Activated CD8-positive, alpha-beta memory T cell treated with anti-CD3 and anti-CD28 coated beads for 48 hours (primary cell): ENCODE measurements at regions not wholly inside any gene's neighbourhood (a gene's known extent, or its start where the extent isn't known, plus 50 kb on each side); places are given as distances from the start of the nearest gene placed in this dataset.

Experiments
- DNase-seq, 3 experiments: peaks; one replicate each; pipeline ENCODE4 v3.0.0-alpha.2; 2020; ENCODE audit warnings: low read depth in 2 of 3, low spot score in 2 of 3

DNA sequence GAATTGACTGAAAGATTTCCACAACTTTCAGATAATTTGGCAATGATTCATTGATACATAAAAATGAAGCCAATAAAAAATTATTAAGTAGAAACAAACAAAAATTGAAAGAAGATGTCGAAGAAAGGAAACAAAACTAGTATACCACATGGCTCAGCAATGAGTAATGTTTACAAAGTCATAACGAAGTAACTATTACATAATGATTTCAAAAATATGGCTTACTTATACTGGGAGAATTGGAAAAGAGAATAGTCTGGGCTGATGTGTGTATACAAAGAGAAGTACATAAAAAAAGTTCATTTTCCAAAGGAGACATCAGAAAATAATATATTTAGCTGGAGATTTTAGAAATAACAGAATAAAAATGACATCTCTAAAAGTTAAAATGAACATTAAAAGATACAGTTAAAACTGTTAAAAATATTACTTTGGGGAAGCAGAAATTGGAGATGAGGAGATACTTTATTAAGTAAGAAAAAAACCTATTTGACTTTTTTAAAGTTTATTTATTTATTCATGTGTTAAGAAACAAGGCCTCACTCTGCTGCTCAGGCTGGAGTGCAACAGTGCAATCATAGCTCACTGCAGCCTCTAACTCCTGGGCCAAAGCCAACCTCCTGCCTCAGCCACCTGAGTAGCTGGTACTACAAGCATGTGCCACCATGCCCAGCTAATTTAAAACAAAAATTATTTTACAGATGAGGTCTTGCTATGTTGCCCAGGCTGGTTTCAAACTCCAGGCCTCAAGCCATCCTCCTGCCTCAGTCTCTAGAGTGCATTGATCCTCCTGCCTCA, 409.7 kb upstream of the PIK3C3 start:
- no peak for DNase-seq

DNA sequence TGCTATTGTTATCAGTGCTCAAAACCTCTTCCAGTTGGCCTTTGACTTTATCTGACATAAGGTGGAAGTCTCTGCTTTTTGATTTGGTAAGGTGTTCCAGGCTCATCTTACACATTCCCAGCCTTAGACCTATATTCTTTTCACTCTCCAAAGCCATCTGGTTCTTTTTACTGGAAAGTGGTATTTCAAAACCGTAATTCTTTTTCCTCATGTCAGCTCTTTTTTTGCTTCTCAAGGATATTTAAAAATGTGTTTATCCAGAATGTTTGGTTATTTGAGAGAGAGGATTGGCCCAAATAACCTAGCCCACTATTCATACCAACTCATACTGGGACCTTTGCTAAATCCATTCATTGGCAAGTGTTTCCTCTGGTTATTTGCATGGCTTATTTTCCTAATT, 411.2 kb upstream of the PIK3C3 start:
- no peak for DNase-seq

DNA sequence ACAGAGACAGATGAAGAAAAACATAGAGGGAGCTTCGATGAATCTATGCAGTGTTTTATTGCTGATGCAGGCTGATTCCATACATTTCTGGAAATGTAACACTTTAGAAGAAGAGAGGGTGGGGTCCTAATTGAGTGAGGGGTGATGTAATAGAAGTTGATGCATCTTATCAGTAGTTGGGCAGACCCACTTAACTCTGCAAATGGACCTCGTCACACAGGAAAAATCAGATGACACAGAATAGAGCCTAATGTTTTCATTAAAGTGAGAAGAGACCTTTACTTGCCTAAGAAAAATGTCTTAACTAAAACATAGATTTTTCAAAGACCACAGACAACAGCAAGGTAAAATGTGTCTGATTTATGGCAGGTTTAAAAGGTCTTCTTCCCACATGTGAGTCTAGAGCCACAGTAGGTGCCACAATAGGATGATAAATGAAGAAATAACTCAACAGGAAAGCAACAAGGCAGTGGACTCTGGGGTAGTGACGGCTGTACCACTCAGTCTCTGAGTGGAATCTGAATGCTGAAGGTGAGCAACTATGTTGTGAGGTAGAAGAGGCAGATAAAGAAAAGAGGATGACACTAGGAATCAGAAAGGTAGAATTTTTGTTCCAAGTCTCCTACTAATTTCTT, 414.7 kb upstream of the PIK3C3 start:
- DNase-seq, result no peak

DNA sequence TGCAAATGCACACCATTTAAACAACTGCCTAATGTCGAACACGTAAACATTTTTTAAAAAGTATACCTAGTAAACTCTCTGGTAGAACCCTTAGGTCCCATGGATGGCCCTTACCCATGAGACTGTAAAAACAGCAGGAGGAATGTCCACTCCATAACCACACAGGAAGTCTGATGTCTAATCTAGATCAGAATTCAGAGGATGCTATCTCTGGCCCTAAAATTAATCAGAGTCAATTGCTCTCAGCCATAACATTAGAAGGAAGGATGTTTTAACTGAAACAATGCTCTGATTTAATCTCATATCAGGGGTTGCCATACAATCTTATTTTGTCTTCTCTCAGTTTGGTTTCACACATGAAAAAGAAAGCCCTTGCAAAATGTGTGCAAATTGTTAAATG, 416.3 kb upstream of the PIK3C3 start:
- no peak for DNase-seq

DNA sequence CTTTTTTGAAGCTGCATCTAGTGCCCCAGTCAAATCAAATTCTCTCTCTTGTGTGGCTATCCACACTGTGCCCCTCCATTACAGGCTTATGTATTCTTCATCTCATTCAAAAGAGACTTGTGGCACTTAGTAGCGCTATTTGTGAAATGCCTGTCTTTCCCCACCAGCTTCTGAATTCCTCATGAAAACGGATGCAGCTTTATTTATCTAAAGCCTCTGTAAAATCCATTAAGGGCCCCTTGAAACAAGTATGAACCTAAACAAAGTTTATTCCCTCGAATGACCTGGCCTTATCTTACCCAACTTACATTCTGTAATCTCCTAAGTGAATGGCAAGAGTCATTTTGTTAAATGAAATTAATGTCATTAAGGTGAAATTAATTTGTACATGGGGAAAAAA, 417.4 kb upstream of the PIK3C3 start:
- DNase-seq, result no peak

DNA sequence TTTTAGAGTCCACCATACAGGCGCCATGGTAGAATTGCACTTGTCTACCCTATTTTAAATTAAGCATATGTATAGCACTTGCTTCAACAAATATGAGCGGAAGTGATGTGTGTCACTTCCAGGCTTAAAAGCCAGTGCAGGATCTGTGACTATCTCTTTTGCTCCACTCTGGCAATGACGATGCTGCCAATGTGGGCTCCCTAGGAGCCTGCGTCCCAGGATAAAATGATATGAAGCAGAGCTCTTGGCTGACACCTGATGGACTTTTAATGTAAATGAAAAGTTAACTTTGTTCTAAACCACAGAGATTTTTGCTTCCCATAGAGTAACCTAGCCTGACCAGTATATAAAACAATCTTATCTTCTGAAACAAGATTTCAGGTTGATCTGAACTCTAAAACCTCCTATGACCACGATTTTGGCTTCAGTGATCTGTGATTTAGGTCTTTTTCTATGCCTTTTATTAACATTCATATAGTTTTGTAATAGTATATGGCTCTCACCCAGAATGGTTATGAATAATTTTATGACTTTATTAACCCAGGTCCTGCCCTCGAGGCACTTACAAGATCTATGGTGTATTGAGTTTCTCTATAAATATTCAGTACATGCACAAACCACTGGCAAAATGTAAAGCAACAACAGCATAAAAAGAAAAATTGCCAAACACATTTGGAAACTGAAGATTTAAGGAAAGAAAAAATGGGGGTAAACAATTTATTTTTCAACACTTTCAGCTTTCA, 422.5 kb upstream of the PIK3C3 start:
- no peak for DNase-seq

DNA sequence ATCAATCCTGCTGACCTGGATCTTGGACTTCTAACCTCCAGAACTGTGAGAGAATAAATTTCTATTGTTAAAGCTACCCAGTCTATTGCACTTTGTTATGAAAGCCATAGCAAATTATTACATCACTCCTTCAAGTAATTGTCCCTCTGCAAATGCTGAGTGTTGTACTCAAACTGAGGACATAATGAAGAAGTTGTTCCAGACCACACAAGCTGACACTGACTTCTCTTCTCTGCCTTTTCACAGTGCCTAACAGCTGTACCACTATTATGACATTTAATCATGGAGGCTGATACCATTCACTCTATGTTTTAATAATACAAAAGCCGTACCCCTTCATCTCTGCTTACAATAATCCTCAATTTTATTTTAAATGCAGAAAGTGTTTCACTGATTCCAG, 424.1 kb upstream of the PIK3C3 start:
- DNase-seq, result no peak

DNA sequence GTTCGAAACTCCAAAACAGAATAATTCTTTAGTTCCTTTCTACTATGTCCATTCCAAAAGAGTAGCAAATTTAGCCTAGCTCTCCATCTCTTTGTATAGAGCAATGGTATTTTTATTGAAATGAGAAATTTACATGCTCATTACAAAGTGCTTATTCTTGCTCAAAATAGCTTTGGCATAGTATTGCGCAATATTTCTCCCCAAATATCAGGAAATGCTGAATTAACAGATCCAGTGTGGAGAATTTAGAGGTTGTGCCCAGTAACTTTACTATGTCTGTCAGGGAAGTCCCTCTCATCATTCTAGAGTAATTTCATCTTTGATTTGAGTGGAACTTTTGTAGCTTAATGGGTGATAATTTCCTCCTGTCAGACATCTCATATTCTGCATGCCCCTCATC, 425.9 kb upstream of the PIK3C3 start:
- no peak for DNase-seq

DNA sequence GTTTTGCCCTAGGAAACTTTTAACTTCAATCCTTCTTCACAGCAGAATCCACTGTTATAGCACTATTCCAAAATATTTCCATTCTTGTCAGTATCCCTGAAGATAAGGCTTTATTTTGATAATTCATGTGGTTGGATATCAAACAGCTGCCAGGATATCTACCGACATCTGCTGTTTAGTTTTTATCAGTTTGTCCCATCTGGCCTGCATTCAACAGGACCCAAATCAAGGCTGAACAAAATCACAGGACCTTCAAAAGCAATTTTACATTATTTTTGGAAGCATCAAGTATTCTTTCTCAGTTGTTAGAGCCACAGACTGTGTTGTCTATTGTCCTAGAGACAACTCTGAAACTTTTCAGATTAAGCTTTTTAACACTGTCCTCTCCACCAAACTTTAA, 429.0 kb upstream of the PIK3C3 start:
- DNase-seq, result no peak

DNA sequence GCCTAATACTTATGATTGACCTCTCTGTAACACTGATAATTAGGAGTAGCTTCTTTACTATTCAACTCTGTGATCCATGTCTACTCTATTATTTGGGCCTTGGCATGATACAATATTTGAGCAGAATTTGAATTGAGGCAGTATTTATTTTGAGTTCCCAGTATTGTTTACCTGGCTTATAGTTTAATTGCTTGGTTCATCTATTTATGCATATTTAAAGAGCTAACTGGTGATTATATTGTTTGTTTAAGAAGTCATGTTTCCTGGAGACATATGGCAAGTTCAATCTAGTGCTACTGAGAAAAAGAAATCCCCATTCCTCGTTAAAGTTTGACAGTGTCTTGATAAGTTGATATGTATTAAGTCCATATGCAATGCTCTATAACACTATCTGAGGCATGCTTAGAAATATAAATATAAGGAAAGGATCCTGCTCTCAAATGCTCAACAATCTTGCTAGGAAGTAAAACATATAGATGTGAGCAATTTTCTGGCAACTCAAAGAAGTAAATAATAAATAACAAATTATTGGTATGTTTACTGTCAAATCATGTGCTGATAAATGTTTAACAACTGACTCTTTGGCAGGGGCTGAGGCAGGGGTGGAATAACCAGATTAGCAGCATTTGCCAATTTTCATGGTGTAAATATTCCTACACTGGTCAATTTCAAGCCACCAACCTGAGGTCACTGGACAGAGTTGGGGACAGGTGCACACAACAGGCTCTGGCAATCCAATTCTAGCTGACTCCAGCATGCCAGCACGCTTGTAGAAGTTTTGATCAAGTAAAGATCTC, 430.2 kb upstream of the PIK3C3 start:
- DNase-seq, result no peak

DNA sequence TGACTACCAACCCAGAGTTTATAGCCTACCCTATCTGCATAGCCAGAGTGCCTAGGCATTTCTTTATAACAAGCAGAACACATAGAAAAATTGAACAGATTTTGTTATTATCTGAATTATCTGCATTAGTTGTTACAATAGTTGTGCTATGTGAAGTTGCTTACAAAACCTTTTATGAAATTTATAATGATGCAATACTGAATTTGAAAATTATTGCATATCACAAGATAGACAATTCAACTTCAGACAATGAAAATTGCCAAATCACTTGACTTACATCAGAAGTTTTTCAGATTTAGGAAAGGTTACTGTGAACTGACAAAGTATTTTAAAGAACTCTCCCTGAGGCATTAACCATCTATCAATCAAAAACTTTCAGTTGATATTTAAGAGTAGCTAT, 437.9 kb upstream of the PIK3C3 start:
- no peak for DNase-seq

DNA sequence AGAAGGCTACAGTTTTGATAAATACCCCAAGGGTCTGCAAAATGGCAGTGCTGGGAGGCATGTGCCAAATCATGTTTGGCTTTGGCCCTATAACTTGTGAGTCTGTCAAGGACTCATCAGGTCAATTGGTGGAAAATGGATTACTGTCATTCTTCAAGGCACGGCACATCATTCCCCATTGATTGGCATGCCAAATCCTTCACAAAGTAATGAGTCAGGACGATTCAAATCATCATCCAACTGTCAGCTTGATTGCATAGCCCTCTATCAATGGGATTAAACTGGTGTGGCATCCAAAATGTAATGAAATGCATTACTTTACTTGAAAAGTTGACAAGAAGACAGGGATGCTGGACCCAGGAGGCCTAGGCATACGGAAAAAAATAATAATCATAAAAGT, 441.6 kb upstream of the PIK3C3 start:
- DNase-seq, result no peak

DNA sequence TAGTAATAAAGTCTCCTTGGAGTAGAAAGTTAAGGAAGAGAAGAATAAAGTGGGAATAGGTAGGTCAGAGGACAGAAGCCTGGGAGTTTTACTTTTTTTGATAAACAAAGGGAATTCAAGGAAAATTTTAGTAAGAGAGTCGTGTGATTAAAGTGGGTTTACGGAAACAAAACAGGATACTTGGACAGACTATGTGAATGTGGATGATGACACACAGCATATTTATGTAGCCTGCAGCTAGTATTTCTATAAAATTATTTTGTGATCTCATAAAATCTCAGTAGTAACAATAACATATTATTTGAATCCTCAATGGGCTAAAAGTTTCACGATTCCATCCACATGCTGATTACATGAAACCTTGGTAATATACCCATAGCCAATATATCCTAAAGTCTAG, 450.7 kb upstream of the PIK3C3 start:
- no peak for DNase-seq

DNA sequence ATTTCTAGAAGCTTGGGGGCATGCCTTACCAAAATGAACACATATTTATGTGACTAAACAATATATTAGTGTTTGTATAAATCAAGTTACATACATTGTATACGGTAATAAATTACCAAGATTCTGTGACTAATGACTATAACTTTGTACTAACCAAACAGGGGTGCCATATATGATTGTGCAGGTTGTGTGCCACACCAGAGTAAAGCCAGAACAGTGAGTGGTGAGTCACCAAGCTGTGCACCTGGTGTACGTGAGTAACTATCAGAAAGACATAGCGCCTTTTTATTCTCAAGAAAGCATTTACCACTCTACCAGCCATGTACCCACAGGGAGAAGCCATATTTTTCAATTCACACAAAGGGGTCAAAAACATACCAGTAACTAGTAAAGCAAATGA, 453.2 kb upstream of the PIK3C3 start:
- no peak for DNase-seq

DNA sequence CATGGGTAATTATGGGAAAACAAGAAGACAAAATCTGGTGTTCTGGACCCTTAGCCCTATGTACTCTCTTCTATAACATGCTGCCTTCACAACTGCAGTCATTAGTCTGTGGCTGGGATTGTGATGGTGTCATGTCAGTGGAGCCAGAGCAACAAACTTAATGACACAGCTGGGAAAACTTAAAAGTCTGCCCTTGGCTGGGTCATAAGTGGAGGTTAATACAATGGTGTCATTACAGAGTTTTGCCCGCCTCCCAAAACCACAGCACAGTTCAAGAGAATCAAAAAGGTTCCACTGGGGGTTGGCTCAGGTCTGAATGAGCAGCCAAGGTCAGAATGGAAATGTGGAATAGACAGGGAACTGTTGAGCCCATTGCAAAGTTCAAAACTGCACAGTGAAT, 455.7 kb upstream of the PIK3C3 start:
- DNase-seq, result no peak

DNA sequence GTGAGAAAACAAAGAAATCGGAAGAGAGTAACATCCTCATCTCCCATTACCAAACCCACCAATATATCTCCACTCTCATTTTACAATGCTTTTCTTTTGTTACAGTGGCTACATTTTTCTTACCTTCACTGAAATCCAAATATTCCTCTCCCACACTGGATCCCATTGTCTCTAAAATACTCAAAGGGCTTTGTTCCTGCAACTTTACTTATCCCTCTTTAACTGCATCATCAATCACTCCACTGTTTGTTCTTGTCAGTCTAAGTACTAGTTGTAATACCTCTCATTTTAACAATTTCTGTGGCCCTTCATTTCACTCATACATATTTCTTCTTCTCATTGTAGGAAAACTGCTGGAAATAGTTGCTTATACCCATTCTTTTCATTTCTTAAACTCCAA, 464.2 kb upstream of the PIK3C3 start:
- no peak for DNase-seq

DNA sequence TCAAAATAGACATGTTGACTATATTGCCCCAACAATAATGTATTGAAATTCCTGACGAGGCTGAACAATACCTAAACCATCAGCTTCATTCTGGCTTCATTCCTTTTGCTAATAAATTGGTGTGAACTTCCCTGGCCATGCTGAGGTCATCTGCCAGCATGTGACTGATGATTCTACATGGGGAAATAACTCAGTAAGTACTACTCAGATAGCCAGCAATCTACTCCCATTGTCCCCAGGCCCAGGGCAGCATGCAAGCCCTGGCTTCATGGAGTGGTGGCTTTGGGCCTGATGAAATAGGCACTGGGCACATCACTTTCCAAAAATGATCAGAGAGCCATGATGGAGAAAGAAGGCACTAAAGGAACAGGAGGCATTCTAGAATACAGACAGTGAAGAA, 468.5 kb upstream of the PIK3C3 start:
- no peak for DNase-seq

DNA sequence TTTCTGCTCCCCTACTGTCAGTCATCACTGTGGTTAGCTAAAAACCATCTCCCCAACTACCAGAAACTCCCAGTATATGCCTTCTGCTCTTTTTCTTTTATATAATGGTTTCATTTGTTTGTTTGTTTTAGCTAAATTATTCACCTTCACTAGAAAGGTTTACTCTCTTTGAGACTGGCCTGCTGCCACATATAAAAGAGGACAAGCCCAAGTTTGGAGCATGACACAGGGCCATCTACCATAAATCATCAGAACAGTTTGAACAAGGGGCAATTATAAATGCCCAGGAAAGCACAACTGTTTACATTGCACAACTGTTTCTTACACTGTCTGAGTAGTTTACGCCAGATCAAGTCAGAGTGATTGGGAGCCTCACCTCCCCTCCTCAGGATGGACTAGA, 471.0 kb upstream of the PIK3C3 start:
- DNase-seq, result no peak

DNA sequence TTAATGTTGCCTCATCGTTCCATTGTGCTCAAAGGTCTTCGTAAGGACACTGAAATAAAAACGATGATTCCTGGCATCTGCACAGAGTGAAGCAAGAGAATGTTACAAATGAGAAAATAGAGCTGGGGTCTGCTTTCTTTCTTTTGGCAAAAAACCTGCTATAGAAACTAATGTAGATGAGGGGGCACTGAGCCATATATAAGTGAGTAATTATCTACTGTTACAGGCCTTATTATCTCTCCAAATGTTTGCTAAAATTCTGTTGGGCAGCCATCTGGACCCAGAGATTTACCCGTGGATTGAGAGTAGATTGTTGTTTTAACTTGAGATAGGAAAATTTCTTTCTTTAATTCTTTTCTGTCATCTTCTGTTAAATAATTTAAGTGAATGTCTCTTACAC, 472.5 kb upstream of the PIK3C3 start:
- DNase-seq, result no peak

DNA sequence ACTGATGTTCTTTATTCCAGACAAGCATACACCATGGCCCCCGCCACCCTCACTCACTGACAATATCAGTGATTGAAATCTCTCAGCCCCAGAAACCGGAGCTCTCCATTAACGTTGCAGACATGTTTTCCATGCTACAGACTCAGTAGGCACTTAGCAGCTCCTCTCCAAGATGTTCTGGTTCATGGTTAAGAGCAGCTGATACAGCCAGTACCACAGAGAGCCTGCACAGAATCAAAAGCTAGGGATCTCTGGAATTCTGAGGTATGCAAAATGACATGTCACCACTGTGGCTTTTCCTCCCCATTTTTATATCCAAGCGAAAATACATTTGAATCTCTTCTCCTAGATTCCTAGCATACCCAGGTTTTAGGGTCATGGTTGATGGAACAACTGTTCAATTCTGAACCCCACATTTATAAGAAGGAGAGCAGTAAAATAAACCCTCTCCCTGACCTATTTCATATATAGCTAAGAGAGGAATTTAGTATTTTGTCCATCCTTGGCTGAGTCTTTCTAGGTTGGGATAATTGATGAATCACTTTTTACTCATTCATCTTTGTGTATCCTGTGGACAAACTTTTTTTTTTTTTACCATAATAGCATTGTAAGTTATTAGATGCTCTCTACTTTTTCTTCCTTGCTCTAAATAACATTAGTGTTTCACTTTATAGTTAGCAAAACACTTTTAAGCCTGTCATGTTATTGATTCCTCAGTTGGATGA, 488.4 kb upstream of the PIK3C3 start:
- DNase-seq, result no peak

DNA sequence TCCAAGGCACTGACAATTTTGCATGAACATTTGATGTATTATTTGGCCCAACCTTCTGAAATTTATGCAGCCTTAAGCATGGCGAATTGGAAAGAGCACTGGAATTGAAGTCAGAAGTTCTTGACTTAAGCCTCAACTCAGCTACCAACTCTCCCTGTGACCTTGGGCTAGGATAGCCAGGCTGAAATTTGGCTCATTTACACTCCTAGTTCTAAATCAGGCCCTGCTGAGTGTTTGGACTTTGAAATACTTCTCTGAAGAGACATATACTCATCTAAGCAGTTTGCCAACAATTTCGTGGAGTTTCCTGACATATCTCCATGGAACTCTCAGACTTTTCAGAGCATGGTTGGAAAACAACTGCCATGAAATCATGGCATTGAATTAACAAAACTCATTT, 489.6 kb upstream of the PIK3C3 start:
- no peak for DNase-seq
